Natural killer cell (primary cell): ENCODE measurements at regions not wholly inside any gene's neighbourhood (a gene's known extent, or its start where the extent isn't known, plus 50 kb on each side); places are given as distances from the start of the nearest gene placed in this dataset.
"Not testable (repeated sequence)": the region's sequence is repeated elsewhere in the genome, so short reads cannot be mapped to it uniquely, and the experiment has no call there.

ENCODE experiments used
- ATAC-seq, 3 donors: fragments of 150-1000 bp in 2 of 3; fragments of 200-7000 bp in 1 of 3; cut with Tn5 transposase; 1 replicate in 1 of 3; 2 replicates in 2 of 3; pipeline ENCODE4 v1.10.0; 2021; ENCODE audit warnings: mild to moderate bottlenecking in 2 of 3, moderate library complexity in 2 of 3
- DNase-seq, 2 donors: peaks; one replicate each; pipeline versions ENCODE4 v3.0.0 to v3.0.0-alpha.2; 2013 to 2021; ENCODE audit warnings: mixed read lengths in 1 of 2
- H3K27ac ChIP-seq: one replicate; pipeline ENCODE4 v1.5.1; 2013; ENCODE audit warnings: mild to moderate bottlenecking, low read length
- H3K27me3 ChIP-seq: one replicate; pipeline ENCODE4 v1.6.1; 2013; ENCODE audit warnings: low read length; ENCODE audit not compliant: control insufficient read depth, insufficient read depth
- H3K36me3 ChIP-seq: one replicate; pipeline ENCODE4 v1.6.1; 2013; ENCODE audit warnings: low read length; ENCODE audit not compliant: control insufficient read depth, insufficient read depth
- H3K4me1 ChIP-seq: one replicate; pipeline ENCODE4 v1.6.1; 2013; ENCODE audit warnings: low read length; ENCODE audit not compliant: control insufficient read depth, insufficient read depth
- H3K4me3 ChIP-seq: one replicate; pipeline ENCODE4 v1.5.1; 2013; ENCODE audit warnings: low read length
- H3K9me3 ChIP-seq: one replicate; pipeline ENCODE4 v1.6.1; 2013; ENCODE audit warnings: low read length; ENCODE audit not compliant: control insufficient read depth, insufficient read depth
- H3K27ac Mint-ChIP-seq, 2 donors: one replicate each; pipeline ENCODE4 v1.8.0; 2022; ENCODE audit warnings: mild to moderate bottlenecking in 2 of 2, mixed read lengths in 2 of 2, moderate library complexity in 1 of 2
- H3K27me3 Mint-ChIP-seq, 2 donors: one replicate each; pipeline ENCODE4 v1.8.0; 2022; ENCODE audit warnings: low read depth in 2 of 2, mixed read lengths in 2 of 2
- H3K36me3 Mint-ChIP-seq: one replicate; pipeline ENCODE4 v1.8.0; 2022; ENCODE audit warnings: mixed read lengths
- H3K4me1 Mint-ChIP-seq, 2 donors: one replicate each; pipeline ENCODE4 v1.8.0; 2022; ENCODE audit warnings: mixed read lengths in 2 of 2
- H3K4me3 Mint-ChIP-seq: one replicate; pipeline ENCODE4 v1.8.0; 2022; ENCODE audit warnings: mild to moderate bottlenecking, moderate library complexity, mixed read lengths
- H3K9me3 Mint-ChIP-seq, 2 donors: one replicate each; pipeline ENCODE4 v1.8.0; 2022; ENCODE audit warnings: mixed read lengths in 2 of 2
- CTCF ChIP-seq: fragments of 200-600 bp; IDR thresholded peaks from one replicate; pipeline ENCODE4 v1.8.0; 2022; ENCODE audit warnings: antibody characterized with exemption
- WGBS: methylation state at CpG from one replicate; pipeline ENCODE4 v1.1.7; 2013; ENCODE audit warnings: missing lambda C conversion rate; ENCODE audit not compliant: insufficient coverage; 5-methylcytosine and 5-hydroxymethylcytosine counted together
- intact Hi-C: fragments of 100-400 bp; cut with micrococcal nuclease; formaldehyde crosslinking; loops from one replicate; pipeline ENCODE4 v1.14.2; 2022

GRCh38 chr12:62044450-62045135 lies 215.6 kb upstream of the USP15 start:
- ATAC-seq, result no peak
- no peaks in the 10 kb centered on the region for H3K4me1 ChIP-seq
- H3K27me3 ChIP-seq, result no peaks in the 10 kb centered on the region
- no peak overlapping the region for H3K4me3 Mint-ChIP-seq
- no peak for DNase-seq
- TF ChIP-seq CTCF, result no peak
- WGBS, result 78% methylated on average over 5 of the region's 5 CpGs
- no peaks in the 10 kb centered on the region for H3K4me1 Mint-ChIP-seq
- H3K27ac Mint-ChIP-seq, result no peak overlapping the region
- H3K27me3 Mint-ChIP-seq, result no peaks in the 10 kb centered on the region
- no peak overlapping the region for H3K27ac ChIP-seq
- H3K9me3 Mint-ChIP-seq, result peaks cover 5 to 7% of the 10 kb centered on the region in 2 donors
- no peaks in the 10 kb centered on the region for H3K36me3 Mint-ChIP-seq
- no peak overlapping the region for H3K4me3 ChIP-seq
- intact Hi-C loops, result no loop called here
- H3K9me3 ChIP-seq, result no peaks in the 10 kb centered on the region
- no peaks in the 10 kb centered on the region for H3K36me3 ChIP-seq

GRCh38 chr12:62045211-62045610 lies 215.0 kb upstream of the USP15 start:
- H3K4me1 Mint-ChIP-seq, result no peaks in the 10 kb centered on the region
- H3K27me3 Mint-ChIP-seq, result no peaks in the 10 kb centered on the region
- H3K36me3 Mint-ChIP-seq, result no peaks in the 10 kb centered on the region
- H3K4me3 ChIP-seq, result no peak overlapping the region
- no peak for ATAC-seq
- H3K9me3 ChIP-seq, result no peaks in the 10 kb centered on the region
- no peak overlapping the region for H3K27ac Mint-ChIP-seq
- H3K4me1 ChIP-seq, result no peaks in the 10 kb centered on the region
- H3K27ac ChIP-seq, result no peak overlapping the region
- H3K4me3 Mint-ChIP-seq, result no peak overlapping the region
- no CpG with 5 or more reads among the region's 2 CpGs for WGBS
- no peaks in the 10 kb centered on the region for H3K27me3 ChIP-seq
- no peak for DNase-seq
- intact Hi-C loops, result no loop called here
- TF ChIP-seq CTCF, result no peak
- H3K36me3 ChIP-seq, result no peaks in the 10 kb centered on the region
- H3K9me3 Mint-ChIP-seq, result peaks cover 4 to 7% of the 10 kb centered on the region in 2 donors

GRCh38 chr12:62050785-62051184 lies 209.4 kb upstream of the USP15 start:
- TF ChIP-seq CTCF, result no peak

GRCh38 chr12:62069976-62070375 lies 190.2 kb upstream of the USP15 start:
- no peaks in the 10 kb centered on the region for H3K36me3 Mint-ChIP-seq
- H3K4me3 ChIP-seq, result no peak overlapping the region
- peaks cover 3 to 6% of the 10 kb centered on the region in 2 donors for H3K9me3 Mint-ChIP-seq
- no peak overlapping the region for H3K27ac ChIP-seq
- H3K27me3 Mint-ChIP-seq, result no peaks in the 10 kb centered on the region
- H3K36me3 ChIP-seq, result no peaks in the 10 kb centered on the region
- TF ChIP-seq CTCF, result no peak
- no peaks in the 10 kb centered on the region for H3K9me3 ChIP-seq
- H3K4me3 Mint-ChIP-seq, result no peak overlapping the region
- no peak overlapping the region for H3K27ac Mint-ChIP-seq
- no peaks in the 10 kb centered on the region for H3K27me3 ChIP-seq
- ATAC-seq, result no peak
- DNase-seq, result no peak
- H3K4me1 ChIP-seq, result no peaks in the 10 kb centered on the region
- no peaks in the 10 kb centered on the region for H3K4me1 Mint-ChIP-seq
- intact Hi-C loops, result no loop called here

More at GRCh38 chr12:62050785-62051184, 209.4 kb upstream of the USP15 start:
- no peak overlapping the region for H3K4me3 Mint-ChIP-seq
- no peaks in the 10 kb centered on the region for H3K27me3 ChIP-seq
- no peaks in the 10 kb centered on the region for H3K9me3 ChIP-seq
- peaks cover 0 to 5% of the 10 kb centered on the region in 2 donors for H3K9me3 Mint-ChIP-seq
- H3K36me3 Mint-ChIP-seq, result no peaks in the 10 kb centered on the region
- H3K4me3 ChIP-seq, result no peak overlapping the region
- ATAC-seq, result no peak
- H3K27ac ChIP-seq, result no peak overlapping the region
- H3K27me3 Mint-ChIP-seq, result no peaks in the 10 kb centered on the region
- H3K4me1 Mint-ChIP-seq, result no peaks in the 10 kb centered on the region
- WGBS, result 85% methylated on average over 2 of the region's 2 CpGs
- no peak overlapping the region for H3K27ac Mint-ChIP-seq
- no peaks in the 10 kb centered on the region for H3K4me1 ChIP-seq
- intact Hi-C loops, result no loop called here
- no peak for DNase-seq
- no peaks in the 10 kb centered on the region for H3K36me3 ChIP-seq

DNA sequence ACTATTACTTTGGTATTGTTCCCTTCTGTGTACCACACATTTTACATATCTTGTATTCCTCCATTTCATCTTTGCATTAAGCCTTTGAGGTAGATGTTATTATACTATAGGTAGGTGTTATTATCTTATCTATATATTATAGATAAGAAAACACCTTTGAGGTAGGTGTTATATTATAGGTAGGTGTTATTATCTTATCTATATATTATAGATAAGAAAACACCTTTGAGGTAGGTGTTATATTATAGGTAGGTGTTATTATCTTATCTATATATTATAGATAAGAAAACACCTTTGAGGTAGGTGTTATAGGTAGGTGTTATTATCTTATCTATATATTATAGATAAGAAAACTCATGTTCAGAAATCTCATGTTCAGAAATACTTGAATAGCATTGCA lies 187.0 kb upstream of the USP15 start:
- intact Hi-C loops, H3K36me3 ChIP-seq, H3K27me3 Mint-ChIP-seq, ATAC-seq, H3K4me1 Mint-ChIP-seq, H3K4me3 ChIP-seq, H3K27ac ChIP-seq, H3K9me3 ChIP-seq, H3K27me3 ChIP-seq, H3K4me1 ChIP-seq, H3K36me3 Mint-ChIP-seq, DNase-seq, H3K4me3 Mint-ChIP-seq, H3K27ac Mint-ChIP-seq, H3K9me3 Mint-ChIP-seq: not testable (repeated sequence)
